GM23338 (cell line): ENCODE measurements at regions not wholly inside any gene's neighbourhood (a gene's known extent, or its start where the extent isn't known, plus 50 kb on each side); places are given as distances from the start of the nearest gene placed in this dataset.

Experiments used
- ATAC-seq: fragments of 200-7000 bp; cut with Tn5 transposase; 3 replicates; pipeline ENCODE4 v1.9.1; 2020
- DNase-seq: peaks from one replicate; pipeline ENCODE4 v3.0.0-alpha.2; 2015; ENCODE audit warnings: low spot score
- H2AFZ ChIP-seq: fragments of 200-600 bp; sonication (generic); 2 replicates; pipeline ENCODE4 v1.8.0; 2016; ENCODE audit warnings: antibody characterized with exemption, mild to moderate bottlenecking, moderate library complexity
- H3F3A ChIP-seq: fragments of 200-600 bp; sonication (generic); replicated peaks from 2 replicates; pipeline ENCODE4 v1.8.0; 2017; ENCODE audit warnings: antibody characterized with exemption, mixed run types, low read depth
- H3K27ac ChIP-seq: fragments of 200-600 bp; sonication (generic); 2 replicates; pipeline ENCODE4 v1.6.1; 2016; ENCODE audit warnings: low read depth
- H3K27me3 ChIP-seq: fragments of 200-600 bp; sonication (generic); 2 replicates; pipeline ENCODE4 v1.8.0; 2016; ENCODE audit warnings: mild to moderate bottlenecking, mixed run types, moderate library complexity; ENCODE audit not compliant: insufficient read depth
- H3K36me3 ChIP-seq: fragments of 200-600 bp; sonication (generic); 2 replicates; pipeline ENCODE4 v1.8.0; 2016; ENCODE audit warnings: mild to moderate bottlenecking; ENCODE audit not compliant: insufficient read depth
- H3K4me1 ChIP-seq: fragments of 200-600 bp; sonication (generic); 2 replicates; pipeline ENCODE4 v1.8.0; 2016; ENCODE audit warnings: mild to moderate bottlenecking, moderate library complexity; ENCODE audit not compliant: insufficient read depth
- H3K4me2 ChIP-seq: fragments of 200-600 bp; sonication (generic); 2 replicates; pipeline ENCODE4 v1.7.1; 2017; ENCODE audit warnings: mixed run types
- H3K4me3 ChIP-seq: fragments of 200-600 bp; sonication (generic); 2 replicates; pipeline ENCODE4 v1.6.1; 2016; ENCODE audit warnings: mixed run types
- H3K79me2 ChIP-seq: fragments of 200-600 bp; sonication (generic); replicated peaks from 2 replicates; pipeline ENCODE4 v1.8.0; 2017; ENCODE audit warnings: mild to moderate bottlenecking; ENCODE audit not compliant: insufficient read depth
- H3K9me2 ChIP-seq: fragments of 200-600 bp; sonication (generic); 2 replicates; pipeline ENCODE4 v1.8.0; 2017; ENCODE audit not compliant: insufficient read depth
- H4K20me1 ChIP-seq: fragments of 200-600 bp; sonication (generic); replicated peaks from 2 replicates; pipeline ENCODE4 v1.8.0; 2017; ENCODE audit warnings: mild to moderate bottlenecking; ENCODE audit not compliant: insufficient read depth
- H3K27ac Mint-ChIP-seq: 2 replicates; pipeline ENCODE4 v1.8.0; 2020; ENCODE audit warnings: inconsistent platforms, mild to moderate bottlenecking, moderate library complexity, mixed read lengths
- H3K27me3 Mint-ChIP-seq: 3 replicates; pipeline ENCODE4 v1.8.0; 2022; ENCODE audit warnings: low read depth, mild to moderate bottlenecking, moderate library complexity, mixed read lengths, inconsistent platforms; ENCODE audit not compliant: insufficient read depth, poor library complexity
- H3K36me3 Mint-ChIP-seq: 3 replicates; pipeline ENCODE4 v1.8.0; 2021; ENCODE audit warnings: low read depth, mild to moderate bottlenecking, inconsistent platforms, moderate library complexity, mixed read lengths
- H3K4me1 Mint-ChIP-seq: 3 replicates; pipeline ENCODE4 v1.8.0; 2020; ENCODE audit warnings: mild to moderate bottlenecking, inconsistent platforms, mixed read lengths
- H3K4me3 Mint-ChIP-seq: 3 replicates; pipeline ENCODE4 v1.8.0; 2021; ENCODE audit warnings: moderate library complexity, mild to moderate bottlenecking, inconsistent platforms, mixed read lengths
- H3K9me3 Mint-ChIP-seq: 3 replicates; pipeline ENCODE4 v1.8.0; 2020; ENCODE audit warnings: moderate library complexity, mild to moderate bottlenecking, inconsistent platforms, mixed read lengths
- CREB1 ChIP-seq: fragments of 250-450 bp; sonication (Bioruptor Pico); IDR thresholded peaks from 2 replicates; pipeline ENCODE4 v1.5.0; 2020; ENCODE audit warnings: low read depth, mild to moderate bottlenecking, moderate library complexity
- EZH2 ChIP-seq: fragments of 200-600 bp; sonication (generic); IDR thresholded peaks from one replicate; pipeline ENCODE4 v1.8.0; 2017; ENCODE audit warnings: antibody characterized with exemption, mild to moderate bottlenecking, low read depth; ENCODE audit not compliant: unreplicated experiment
- EZH2phosphoT487 ChIP-seq: fragments of 200-600 bp; sonication (generic); IDR thresholded peaks from one replicate; pipeline ENCODE4 v1.8.1; 2018; ENCODE audit warnings: antibody characterized with exemption; ENCODE audit not compliant: unreplicated experiment
- JUNB ChIP-seq: IDR thresholded peaks from one replicate; pipeline ENCODE4 v1.6.1; 2016; ENCODE audit warnings: antibody characterized with exemption; ENCODE audit not compliant: unreplicated experiment
- NANOG ChIP-seq: IDR thresholded peaks from 2 replicates; pipeline ENCODE4 v1.6.1; 2016; ENCODE audit warnings: antibody characterized with exemption, borderline replicate concordance
- POLR2AphosphoS5 ChIP-seq: IDR thresholded peaks from 2 replicates; pipeline ENCODE4 v1.6.1; 2016; ENCODE audit warnings: antibody characterized with exemption, low read depth
- STAT1 ChIP-seq: IDR thresholded peaks from one replicate; pipeline ENCODE4 v1.6.1; 2016; ENCODE audit warnings: antibody characterized with exemption; ENCODE audit not compliant: unreplicated experiment
- ZNF114 ChIP-seq: fragments of 250-450 bp; sonication (Bioruptor Pico); IDR thresholded peaks from 2 replicates; pipeline ENCODE4 v1.5.0; 2020; ENCODE audit warnings: mild to moderate bottlenecking, moderate library complexity
- ZNF331 ChIP-seq: fragments of 250-450 bp; sonication (Bioruptor Pico); IDR thresholded peaks from 2 replicates; pipeline ENCODE4 v1.5.0; 2020; ENCODE audit warnings: low read depth, mild to moderate bottlenecking, moderate library complexity
- TF ChIP-seq, protein P1 (sequence below): fragments of 250-450 bp; sonication (Bioruptor Pico); IDR thresholded peaks from 2 replicates; pipeline ENCODE4 v1.5.0; 2020; ENCODE audit warnings: mild to moderate bottlenecking, moderate library complexity
- TF ChIP-seq, protein P2 (sequence below): IDR thresholded peaks from one replicate; pipeline ENCODE4 v1.6.1; 2018; ENCODE audit warnings: antibody characterized with exemption; ENCODE audit not compliant: unreplicated experiment
- TF ChIP-seq, protein P3 (sequence below): IDR thresholded peaks from 2 replicates; pipeline ENCODE4 v1.6.1; 2016; ENCODE audit warnings: antibody characterized with exemption
- TF ChIP-seq, protein P4 (sequence below), 2 experiments: fragments of 200-600 bp in 1 of 2; sonication (generic) in 1 of 2; conservative IDR thresholded peaks; 2 replicates each; pipeline versions ENCODE4 v1.5.1 to v1.6.1; 2016 to 2017; ENCODE audit warnings: antibody characterized with exemption in 2 of 2, low read depth in 2 of 2, mild to moderate bottlenecking in 2 of 2, moderate library complexity in 1 of 2

DNA sequence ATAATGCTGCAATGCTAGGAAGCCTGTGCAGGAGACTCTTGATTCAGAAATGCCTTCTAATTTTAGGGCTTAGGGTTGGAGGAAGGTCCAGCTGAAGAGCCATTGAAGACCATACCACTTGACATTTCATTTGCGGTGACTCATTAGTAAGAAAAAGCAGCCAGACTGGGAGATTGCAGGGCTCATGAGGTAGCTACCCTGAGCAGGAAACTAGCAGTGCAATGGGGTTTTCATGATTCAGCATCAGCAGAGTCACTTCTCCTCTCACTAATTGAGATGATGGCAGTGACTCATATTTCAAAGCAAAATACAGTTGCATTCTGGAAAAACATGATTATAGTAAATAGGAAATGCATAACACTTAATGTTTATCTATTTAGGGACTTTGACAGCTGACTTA is 434.1 kb downstream of the DNAJB9 start:
- Histone ChIP-seq H2AFZ (no peak overlapping the region), H3K4me1 (peaks cover 13% of the 10 kb centered on the region; the same call in 1 of the 2 replicates), H3K36me3 (no peaks in the 10 kb centered on the region), H3K27me3 (no peaks in the 10 kb centered on the region), H3K4me3 (no peak overlapping the region), H4K20me1 (no peaks in the 10 kb centered on the region), H3K4me2 (no peak overlapping the region), H3F3A (no peaks in the 10 kb centered on the region), H3K27ac (no peak overlapping the region), H3K9me2 (no peaks in the 10 kb centered on the region), H3K79me2 (no peaks in the 10 kb centered on the region)
- Mint-ChIP-seq H3K27me3 (peaks cover 3% of the 10 kb centered on the region), H3K4me1 (peaks cover 10% of the 10 kb centered on the region; the same call in 2 of the 3 replicates), H3K4me3 (no peak overlapping the region), H3K36me3 (no peaks in the 10 kb centered on the region), H3K27ac (no peak overlapping the region), H3K9me3 (no peaks in the 10 kb centered on the region)
- no peak for DNase-seq
- TF ChIP-seq, protein P1, sequence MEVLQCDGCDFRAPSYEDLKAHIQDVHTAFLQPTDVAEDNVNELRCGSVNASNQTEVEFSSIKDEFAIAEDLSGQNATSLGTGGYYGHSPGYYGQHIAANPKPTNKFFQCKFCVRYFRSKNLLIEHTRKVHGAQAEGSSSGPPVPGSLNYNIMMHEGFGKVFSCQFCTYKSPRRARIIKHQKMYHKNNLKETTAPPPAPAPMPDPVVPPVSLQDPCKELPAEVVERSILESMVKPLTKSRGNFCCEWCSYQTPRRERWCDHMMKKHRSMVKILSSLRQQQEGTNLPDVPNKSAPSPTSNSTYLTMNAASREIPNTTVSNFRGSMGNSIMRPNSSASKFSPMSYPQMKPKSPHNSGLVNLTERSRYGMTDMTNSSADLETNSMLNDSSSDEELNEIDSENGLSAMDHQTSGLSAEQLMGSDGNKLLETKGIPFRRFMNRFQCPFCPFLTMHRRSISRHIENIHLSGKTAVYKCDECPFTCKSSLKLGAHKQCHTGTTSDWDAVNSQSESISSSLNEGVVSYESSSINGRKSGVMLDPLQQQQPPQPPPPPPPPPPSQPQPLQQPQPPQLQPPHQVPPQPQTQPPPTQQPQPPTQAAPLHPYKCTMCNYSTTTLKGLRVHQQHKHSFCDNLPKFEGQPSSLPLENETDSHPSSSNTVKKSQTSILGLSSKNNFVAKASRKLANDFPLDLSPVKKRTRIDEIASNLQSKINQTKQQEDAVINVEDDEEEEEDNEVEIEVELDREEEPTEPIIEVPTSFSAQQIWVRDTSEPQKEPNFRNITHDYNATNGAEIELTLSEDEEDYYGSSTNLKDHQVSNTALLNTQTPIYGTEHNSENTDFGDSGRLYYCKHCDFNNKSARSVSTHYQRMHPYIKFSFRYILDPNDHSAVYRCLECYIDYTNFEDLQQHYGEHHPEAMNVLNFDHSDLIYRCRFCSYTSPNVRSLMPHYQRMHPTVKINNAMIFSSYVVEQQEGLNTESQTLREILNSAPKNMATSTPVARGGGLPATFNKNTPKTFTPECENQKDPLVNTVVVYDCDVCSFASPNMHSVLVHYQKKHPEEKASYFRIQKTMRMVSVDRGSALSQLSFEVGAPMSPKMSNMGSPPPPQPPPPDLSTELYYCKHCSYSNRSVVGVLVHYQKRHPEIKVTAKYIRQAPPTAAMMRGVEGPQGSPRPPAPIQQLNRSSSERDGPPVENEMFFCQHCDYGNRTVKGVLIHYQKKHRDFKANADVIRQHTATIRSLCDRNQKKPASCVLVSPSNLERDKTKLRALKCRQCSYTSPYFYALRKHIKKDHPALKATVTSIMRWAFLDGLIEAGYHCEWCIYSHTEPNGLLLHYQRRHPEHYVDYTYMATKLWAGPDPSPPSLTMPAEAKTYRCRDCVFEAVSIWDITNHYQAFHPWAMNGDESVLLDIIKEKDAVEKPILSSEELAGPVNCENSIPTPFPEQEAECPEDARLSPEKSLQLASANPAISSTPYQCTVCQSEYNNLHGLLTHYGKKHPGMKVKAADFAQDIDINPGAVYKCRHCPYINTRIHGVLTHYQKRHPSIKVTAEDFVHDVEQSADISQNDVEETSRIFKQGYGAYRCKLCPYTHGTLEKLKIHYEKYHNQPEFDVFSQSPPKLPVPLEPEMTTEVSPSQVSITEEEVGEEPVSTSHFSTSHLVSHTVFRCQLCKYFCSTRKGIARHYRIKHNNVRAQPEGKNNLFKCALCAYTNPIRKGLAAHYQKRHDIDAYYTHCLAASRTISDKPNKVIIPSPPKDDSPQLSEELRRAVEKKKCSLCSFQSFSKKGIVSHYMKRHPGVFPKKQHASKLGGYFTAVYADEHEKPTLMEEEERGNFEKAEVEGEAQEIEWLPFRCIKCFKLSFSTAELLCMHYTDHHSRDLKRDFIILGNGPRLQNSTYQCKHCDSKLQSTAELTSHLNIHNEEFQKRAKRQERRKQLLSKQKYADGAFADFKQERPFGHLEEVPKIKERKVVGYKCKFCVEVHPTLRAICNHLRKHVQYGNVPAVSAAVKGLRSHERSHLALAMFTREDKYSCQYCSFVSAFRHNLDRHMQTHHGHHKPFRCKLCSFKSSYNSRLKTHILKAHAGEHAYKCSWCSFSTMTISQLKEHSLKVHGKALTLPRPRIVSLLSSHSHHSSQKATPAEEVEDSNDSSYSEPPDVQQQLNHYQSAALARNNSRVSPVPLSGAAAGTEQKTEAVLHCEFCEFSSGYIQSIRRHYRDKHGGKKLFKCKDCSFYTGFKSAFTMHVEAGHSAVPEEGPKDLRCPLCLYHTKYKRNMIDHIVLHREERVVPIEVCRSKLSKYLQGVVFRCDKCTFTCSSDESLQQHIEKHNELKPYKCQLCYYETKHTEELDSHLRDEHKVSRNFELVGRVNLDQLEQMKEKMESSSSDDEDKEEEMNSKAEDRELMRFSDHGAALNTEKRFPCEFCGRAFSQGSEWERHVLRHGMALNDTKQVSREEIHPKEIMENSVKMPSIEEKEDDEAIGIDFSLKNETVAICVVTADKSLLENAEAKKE (CRISPR knock-in tag), result no peak
- TF ChIP-seq ZNF114 (CRISPR knock-in tag) (no peak), CREB1 (CRISPR knock-in tag) (no peak), EZH2phosphoT487 (no peak), ZNF331 (CRISPR knock-in tag) (no peak), EZH2 (no peak), JUNB (no peak), STAT1 (no peak), NANOG (no peak), POLR2AphosphoS5 (no peak)
- TF ChIP-seq, protein P2, sequence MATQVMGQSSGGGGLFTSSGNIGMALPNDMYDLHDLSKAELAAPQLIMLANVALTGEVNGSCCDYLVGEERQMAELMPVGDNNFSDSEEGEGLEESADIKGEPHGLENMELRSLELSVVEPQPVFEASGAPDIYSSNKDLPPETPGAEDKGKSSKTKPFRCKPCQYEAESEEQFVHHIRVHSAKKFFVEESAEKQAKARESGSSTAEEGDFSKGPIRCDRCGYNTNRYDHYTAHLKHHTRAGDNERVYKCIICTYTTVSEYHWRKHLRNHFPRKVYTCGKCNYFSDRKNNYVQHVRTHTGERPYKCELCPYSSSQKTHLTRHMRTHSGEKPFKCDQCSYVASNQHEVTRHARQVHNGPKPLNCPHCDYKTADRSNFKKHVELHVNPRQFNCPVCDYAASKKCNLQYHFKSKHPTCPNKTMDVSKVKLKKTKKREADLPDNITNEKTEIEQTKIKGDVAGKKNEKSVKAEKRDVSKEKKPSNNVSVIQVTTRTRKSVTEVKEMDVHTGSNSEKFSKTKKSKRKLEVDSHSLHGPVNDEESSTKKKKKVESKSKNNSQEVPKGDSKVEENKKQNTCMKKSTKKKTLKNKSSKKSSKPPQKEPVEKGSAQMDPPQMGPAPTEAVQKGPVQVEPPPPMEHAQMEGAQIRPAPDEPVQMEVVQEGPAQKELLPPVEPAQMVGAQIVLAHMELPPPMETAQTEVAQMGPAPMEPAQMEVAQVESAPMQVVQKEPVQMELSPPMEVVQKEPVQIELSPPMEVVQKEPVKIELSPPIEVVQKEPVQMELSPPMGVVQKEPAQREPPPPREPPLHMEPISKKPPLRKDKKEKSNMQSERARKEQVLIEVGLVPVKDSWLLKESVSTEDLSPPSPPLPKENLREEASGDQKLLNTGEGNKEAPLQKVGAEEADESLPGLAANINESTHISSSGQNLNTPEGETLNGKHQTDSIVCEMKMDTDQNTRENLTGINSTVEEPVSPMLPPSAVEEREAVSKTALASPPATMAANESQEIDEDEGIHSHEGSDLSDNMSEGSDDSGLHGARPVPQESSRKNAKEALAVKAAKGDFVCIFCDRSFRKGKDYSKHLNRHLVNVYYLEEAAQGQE, result no peak
- TF ChIP-seq, protein P3, sequence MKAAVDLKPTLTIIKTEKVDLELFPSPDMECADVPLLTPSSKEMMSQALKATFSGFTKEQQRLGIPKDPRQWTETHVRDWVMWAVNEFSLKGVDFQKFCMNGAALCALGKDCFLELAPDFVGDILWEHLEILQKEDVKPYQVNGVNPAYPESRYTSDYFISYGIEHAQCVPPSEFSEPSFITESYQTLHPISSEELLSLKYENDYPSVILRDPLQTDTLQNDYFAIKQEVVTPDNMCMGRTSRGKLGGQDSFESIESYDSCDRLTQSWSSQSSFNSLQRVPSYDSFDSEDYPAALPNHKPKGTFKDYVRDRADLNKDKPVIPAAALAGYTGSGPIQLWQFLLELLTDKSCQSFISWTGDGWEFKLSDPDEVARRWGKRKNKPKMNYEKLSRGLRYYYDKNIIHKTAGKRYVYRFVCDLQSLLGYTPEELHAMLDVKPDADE, result no peak
- TF ChIP-seq, protein P4, sequence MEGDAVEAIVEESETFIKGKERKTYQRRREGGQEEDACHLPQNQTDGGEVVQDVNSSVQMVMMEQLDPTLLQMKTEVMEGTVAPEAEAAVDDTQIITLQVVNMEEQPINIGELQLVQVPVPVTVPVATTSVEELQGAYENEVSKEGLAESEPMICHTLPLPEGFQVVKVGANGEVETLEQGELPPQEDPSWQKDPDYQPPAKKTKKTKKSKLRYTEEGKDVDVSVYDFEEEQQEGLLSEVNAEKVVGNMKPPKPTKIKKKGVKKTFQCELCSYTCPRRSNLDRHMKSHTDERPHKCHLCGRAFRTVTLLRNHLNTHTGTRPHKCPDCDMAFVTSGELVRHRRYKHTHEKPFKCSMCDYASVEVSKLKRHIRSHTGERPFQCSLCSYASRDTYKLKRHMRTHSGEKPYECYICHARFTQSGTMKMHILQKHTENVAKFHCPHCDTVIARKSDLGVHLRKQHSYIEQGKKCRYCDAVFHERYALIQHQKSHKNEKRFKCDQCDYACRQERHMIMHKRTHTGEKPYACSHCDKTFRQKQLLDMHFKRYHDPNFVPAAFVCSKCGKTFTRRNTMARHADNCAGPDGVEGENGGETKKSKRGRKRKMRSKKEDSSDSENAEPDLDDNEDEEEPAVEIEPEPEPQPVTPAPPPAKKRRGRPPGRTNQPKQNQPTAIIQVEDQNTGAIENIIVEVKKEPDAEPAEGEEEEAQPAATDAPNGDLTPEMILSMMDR (conservative IDR thresholded peaks at IDR 0.05; ENCODE audit: low read depth in 2 of 2), result no peak
- ATAC-seq, result no peak
